Peyer's patch (tissue), 4 donors: ENCODE measurements at regions not wholly inside any gene's neighbourhood (a gene's known extent, or its start where the extent isn't known, plus 50 kb on each side); places are given as distances from the start of the nearest gene placed in this dataset.
"Not testable (repeated sequence)": the region's sequence is repeated elsewhere in the genome, so short reads cannot be mapped to it uniquely, and the experiment has no call there.

Experiments used
- POLR2A ChIP-seq, 2 donors: fragments of 450-650 bp; IDR thresholded peaks; one replicate each; pipeline ENCODE4 v1.5.1; 2017; ENCODE audit warnings: antibody characterized with exemption in 2 of 2, mild to moderate bottlenecking in 2 of 2, moderate library complexity in 2 of 2
- TF ChIP-seq, protein P1 (sequence below), 6 experiments: fragments of 450-650 bp in 4 of 6; fragments of 200-600 bp in 2 of 6; sonication (generic) in 1 of 6; IDR thresholded peaks; one replicate each; pipeline ENCODE4 v1.5.1; 2017 to 2019; ENCODE audit warnings: antibody characterized with exemption in 6 of 6, mild to moderate bottlenecking in 3 of 6, moderate library complexity in 1 of 6

DNA sequence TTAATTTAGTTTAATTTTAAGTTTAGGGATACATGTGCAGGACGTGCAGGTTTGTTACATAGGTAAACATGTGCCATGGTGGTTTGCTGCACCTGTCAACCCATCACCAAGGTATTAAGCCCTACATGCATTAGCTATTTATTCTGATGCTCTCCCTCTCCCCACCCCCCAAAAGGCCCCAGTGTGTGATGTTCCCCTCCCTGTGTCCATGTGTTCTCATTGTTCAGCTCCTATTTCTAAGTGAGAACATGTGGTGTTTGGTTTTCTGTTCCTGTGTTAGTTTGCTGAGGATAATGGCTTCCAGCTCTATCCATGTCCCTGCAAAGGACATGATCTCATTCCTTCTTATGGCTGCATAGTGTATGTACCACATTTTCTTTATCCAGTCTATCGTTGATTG, 53.6 kb downstream of the ACTBL2 start:
- TF ChIP-seq, protein P1, sequence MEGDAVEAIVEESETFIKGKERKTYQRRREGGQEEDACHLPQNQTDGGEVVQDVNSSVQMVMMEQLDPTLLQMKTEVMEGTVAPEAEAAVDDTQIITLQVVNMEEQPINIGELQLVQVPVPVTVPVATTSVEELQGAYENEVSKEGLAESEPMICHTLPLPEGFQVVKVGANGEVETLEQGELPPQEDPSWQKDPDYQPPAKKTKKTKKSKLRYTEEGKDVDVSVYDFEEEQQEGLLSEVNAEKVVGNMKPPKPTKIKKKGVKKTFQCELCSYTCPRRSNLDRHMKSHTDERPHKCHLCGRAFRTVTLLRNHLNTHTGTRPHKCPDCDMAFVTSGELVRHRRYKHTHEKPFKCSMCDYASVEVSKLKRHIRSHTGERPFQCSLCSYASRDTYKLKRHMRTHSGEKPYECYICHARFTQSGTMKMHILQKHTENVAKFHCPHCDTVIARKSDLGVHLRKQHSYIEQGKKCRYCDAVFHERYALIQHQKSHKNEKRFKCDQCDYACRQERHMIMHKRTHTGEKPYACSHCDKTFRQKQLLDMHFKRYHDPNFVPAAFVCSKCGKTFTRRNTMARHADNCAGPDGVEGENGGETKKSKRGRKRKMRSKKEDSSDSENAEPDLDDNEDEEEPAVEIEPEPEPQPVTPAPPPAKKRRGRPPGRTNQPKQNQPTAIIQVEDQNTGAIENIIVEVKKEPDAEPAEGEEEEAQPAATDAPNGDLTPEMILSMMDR (IDR thresholded peaks at IDR 0.05) = not testable (repeated sequence)
- not testable (repeated sequence) for TF ChIP-seq POLR2A (IDR thresholded peaks at IDR 0.05)
